ENCODE measurements at regions not wholly inside any gene's neighbourhood (a gene's known extent, or its start where the extent isn't known, plus 50 kb on each side); places are given as distances from the start of the nearest gene placed in this dataset.

- peaks cover 8% of the 10 kb centered on the region for H3K9me3 Mint-ChIP-seq (ENCODE audit: unreplicated experiment)
- no peak overlapping the region for H3K4me3 Mint-ChIP-seq (ENCODE audit: unreplicated experiment)
- H3K36me3 Mint-ChIP-seq (ENCODE audit: insufficient read depth, unreplicated experiment) = peaks cover under 1% of the 10 kb centered on the region
- no peak overlapping the region for H3K27ac Mint-ChIP-seq (ENCODE audit: low read depth, unreplicated experiment)
- intact Hi-C loops (cut with micrococcal nuclease) = no loop called here
- H3K4me1 Mint-ChIP-seq (ENCODE audit: insufficient read depth, unreplicated experiment) = no peaks in the 10 kb centered on the region
- CTCF ChIA-PET = no interaction called here
- no peak for DNase-seq (ENCODE audit: unreplicated experiment)
- POLR2A ChIA-PET = no interaction called here
- TF ChIP-seq CTCF (IDR thresholded peaks at IDR 0.05; ENCODE audit: unreplicated experiment) = no peak
- BruUV-seq (replicated peaks) = no TSS peak
- H3K27me3 Mint-ChIP-seq (ENCODE audit: insufficient read depth, unreplicated experiment) = no peaks in the 10 kb centered on the region
These were observed 449.5 kb downstream of the KLF12 start for GRCh38 chr13:73684750-73685149.

- ChIA-PET CTCF (interaction anchor here (1.2 kb wide), 2 partner anchors 13 to 844 kb away, joined by 3 to 4 read pairs; no protein-coding TSS in a partner anchor), POLR2A (interaction anchor here (0.6 to 0.7 kb wide), 3 partner anchors 17 to 523 kb away, joined by 3 to 4 read pairs (median 3); no protein-coding TSS in a partner anchor)
- Mint-ChIP-seq H3K27ac (ENCODE audit: low read depth, unreplicated experiment) (no peak overlapping the region), H3K4me1 (ENCODE audit: insufficient read depth, unreplicated experiment) (no peaks in the 10 kb centered on the region), H3K4me3 (ENCODE audit: unreplicated experiment) (no peak overlapping the region), H3K27me3 (ENCODE audit: insufficient read depth, unreplicated experiment) (no peaks in the 10 kb centered on the region), H3K9me3 (ENCODE audit: unreplicated experiment) (peaks cover 8% of the 10 kb centered on the region), H3K36me3 (ENCODE audit: insufficient read depth, unreplicated experiment) (no peaks in the 10 kb centered on the region)
- intact Hi-C loops (cut with micrococcal nuclease) = no loop called here
- no TSS peak for BruUV-seq (replicated peaks)
- TF ChIP-seq CTCF (IDR thresholded peaks at IDR 0.05; ENCODE audit: unreplicated experiment) = no peak
- no peak for DNase-seq (ENCODE audit: unreplicated experiment)
These were observed 449.9 kb downstream of the KLF12 start for GRCh38 chr13:73684286-73684685.

DNA sequence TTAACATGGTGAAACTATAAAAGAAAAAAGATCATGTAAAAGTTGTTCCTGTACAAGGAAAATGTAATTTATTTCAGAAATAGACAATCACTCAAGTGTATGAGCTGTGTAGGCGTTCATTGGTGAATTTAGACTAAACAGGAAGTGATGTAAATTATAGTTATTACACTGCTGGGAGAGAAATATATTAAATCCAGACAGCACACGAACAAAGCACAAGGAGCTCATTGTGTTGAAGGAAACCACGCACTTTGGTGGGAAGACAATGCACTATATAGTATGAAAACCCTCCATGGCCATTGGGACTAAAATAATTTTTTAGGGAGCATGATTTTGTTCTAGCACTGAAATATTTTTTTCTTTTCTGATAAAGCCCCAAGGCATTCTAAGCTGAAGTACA lies 450.5 kb downstream of the KLF12 start:
- no peaks in the 10 kb centered on the region for H3K4me1 Mint-ChIP-seq (ENCODE audit: insufficient read depth, unreplicated experiment)
- no peak for DNase-seq (ENCODE audit: unreplicated experiment)
- intact Hi-C loops (cut with micrococcal nuclease) = no loop called here
- no peak overlapping the region for H3K27ac Mint-ChIP-seq (ENCODE audit: low read depth, unreplicated experiment)
- no peak overlapping the region for H3K4me3 Mint-ChIP-seq (ENCODE audit: unreplicated experiment)
- CTCF ChIA-PET = interaction anchor here (1.2 kb wide), 2 partner anchors 14 to 844 kb away, joined by 3 to 4 read pairs; no protein-coding TSS in a partner anchor
- no peaks in the 10 kb centered on the region for H3K27me3 Mint-ChIP-seq (ENCODE audit: insufficient read depth, unreplicated experiment)
- H3K9me3 Mint-ChIP-seq (ENCODE audit: unreplicated experiment) = peaks cover 8% of the 10 kb centered on the region
- POLR2A ChIA-PET = interaction anchor here (0.6 to 0.7 kb wide), 4 partner anchors 18 to 522 kb away, joined by 3 to 4 read pairs (median 3); no protein-coding TSS in a partner anchor
- no peaks in the 10 kb centered on the region for H3K36me3 Mint-ChIP-seq (ENCODE audit: insufficient read depth, unreplicated experiment)
- TF ChIP-seq CTCF (IDR thresholded peaks at IDR 0.05; ENCODE audit: unreplicated experiment) = no peak
- no TSS peak for BruUV-seq (replicated peaks)

GRCh38 chr13:73681779-73682178 lies 452.4 kb downstream of the KLF12 start:
- H3K4me1 Mint-ChIP-seq (ENCODE audit: insufficient read depth, unreplicated experiment) = peaks cover 7% of the 10 kb centered on the region
- no peaks in the 10 kb centered on the region for H3K36me3 Mint-ChIP-seq (ENCODE audit: insufficient read depth, unreplicated experiment)
- CTCF ChIA-PET = interaction anchor here (0.6 to 0.9 kb wide), 3 partner anchors 137 to 380 kb away, joined by 3 to 4 read pairs (median 3); no protein-coding TSS in a partner anchor
- H3K27ac Mint-ChIP-seq (ENCODE audit: low read depth, unreplicated experiment) = no peak overlapping the region
- intact Hi-C loops (cut with micrococcal nuclease) = no loop called here
- TF ChIP-seq CTCF (IDR thresholded peaks at IDR 0.05; ENCODE audit: unreplicated experiment) = no peak
- H3K27me3 Mint-ChIP-seq (ENCODE audit: insufficient read depth, unreplicated experiment) = no peaks in the 10 kb centered on the region
- no TSS peak for BruUV-seq (replicated peaks)
- DNase-seq (ENCODE audit: unreplicated experiment) = no peak
- POLR2A ChIA-PET = no interaction called here
- H3K9me3 Mint-ChIP-seq (ENCODE audit: unreplicated experiment) = peaks cover 8% of the 10 kb centered on the region
- no peak overlapping the region for H3K4me3 Mint-ChIP-seq (ENCODE audit: unreplicated experiment)
